Keratinocyte (primary cell): ENCODE measurements at regions not wholly inside any gene's neighbourhood (a gene's known extent, or its start where the extent isn't known, plus 50 kb on each side); places are given as distances from the start of the nearest gene placed in this dataset.

Source experiments
- DNase-seq: peaks from one replicate; pipeline ENCODE4 v3.0.0-alpha.2; 2011; ENCODE audit warnings: low read depth, missing footprints, low spot score
- FAIRE-seq: peaks from 2 replicates; lab custom pipeline; 2011; peaks lifted over from hg19 to GRCh38; lab: Jason Lieb, UNC
- H2AFZ ChIP-seq: 2 replicates; pipeline ENCODE4 v1.6.0; 2012; ENCODE audit warnings: low read length, control low read depth, inconsistent platforms; ENCODE audit not compliant: control insufficient read depth
- H3K27ac ChIP-seq: 2 replicates; pipeline ENCODE4 v1.5.1; 2011; ENCODE audit warnings: low read length; ENCODE audit not compliant: control insufficient read depth, insufficient read depth
- H3K27me3 ChIP-seq: 3 replicates; pipeline ENCODE4 v1.6.0; 2011; ENCODE audit warnings: low read length; ENCODE audit not compliant: control insufficient read depth, insufficient read depth; ENCODE audit errors: extremely low read depth
- H3K36me3 ChIP-seq, 2 experiments: 2 replicates in 1 of 2; 3 replicates in 1 of 2; pipeline ENCODE4 v1.5.1; 2011; ENCODE audit warnings: low read length in 2 of 2, mild to moderate bottlenecking in 1 of 2; ENCODE audit not compliant: control insufficient read depth in 2 of 2, insufficient read depth in 2 of 2; ENCODE audit errors: extremely low read depth in 1 of 2
- H3K4me1 ChIP-seq: 3 replicates; pipeline ENCODE4 v1.5.1; 2011; ENCODE audit warnings: low read length; ENCODE audit not compliant: control insufficient read depth, insufficient read depth; ENCODE audit errors: extremely low read depth
- H3K4me2 ChIP-seq: 3 replicates; pipeline ENCODE4 v1.6.0; 2011; ENCODE audit warnings: low read depth, low read length; ENCODE audit not compliant: control insufficient read depth, insufficient read depth; ENCODE audit errors: extremely low read depth
- H3K4me3 ChIP-seq, 3 experiments: fragments of 200-600 bp in 1 of 3; sonication (generic) in 1 of 3; 2 replicates in 2 of 3; 3 replicates in 1 of 3; pipeline ENCODE4 v1.5.1; 2011 to 2016; ENCODE audit warnings: low read length in 3 of 3, mild to moderate bottlenecking in 3 of 3, control low read depth in 2 of 3, inconsistent platforms in 1 of 3, low read depth in 1 of 3, mixed read lengths in 1 of 3, mixed run types in 1 of 3, moderate library complexity in 1 of 3; ENCODE audit not compliant: control insufficient read depth in 2 of 3, insufficient read depth in 2 of 3; ENCODE audit errors: extremely low read depth in 1 of 3
- H3K79me2 ChIP-seq: 2 replicates; pipeline ENCODE4 v1.6.0; 2012; ENCODE audit warnings: low read length; ENCODE audit not compliant: control insufficient read depth, insufficient read depth
- H3K9ac ChIP-seq: 3 replicates; pipeline ENCODE4 v1.6.0; 2011; ENCODE audit warnings: low read length; ENCODE audit not compliant: control insufficient read depth, insufficient read depth; ENCODE audit errors: extremely low read depth
- H3K9me1 ChIP-seq: 3 replicates; pipeline ENCODE4 v1.6.0; 2011; ENCODE audit warnings: low read length; ENCODE audit not compliant: control insufficient read depth, insufficient read depth; ENCODE audit errors: extremely low read depth
- H3K9me3 ChIP-seq: 2 replicates; pipeline ENCODE4 v1.5.1; 2012; ENCODE audit warnings: low read depth, low read length; ENCODE audit not compliant: control insufficient read depth
- H4K20me1 ChIP-seq: 3 replicates; pipeline ENCODE4 v1.6.0; 2011; ENCODE audit warnings: low read length; ENCODE audit not compliant: control insufficient read depth, insufficient read depth; ENCODE audit errors: extremely low read depth
- CTCF ChIP-seq, 3 experiments: IDR thresholded peaks in 1 of 3; conservative IDR thresholded peaks in 1 of 3; optimal IDR thresholded peaks in 1 of 3; 2 replicates in 2 of 3; 3 replicates in 1 of 3; pipeline versions ENCODE3 to v1.5.1; 2011; ENCODE audit warnings: low read length in 3 of 3, mild to moderate bottlenecking in 3 of 3, moderate library complexity in 2 of 3, control low read depth in 1 of 3, inconsistent platforms in 1 of 3; ENCODE audit not compliant: insufficient read depth in 2 of 3; ENCODE audit errors: extremely low read depth in 1 of 3
- EZH2 ChIP-seq: IDR thresholded peaks from one replicate; pipeline ENCODE4 v1.6.1; 2012; ENCODE audit warnings: inconsistent platforms, mild to moderate bottlenecking, low read length, moderate library complexity
- dilution Hi-C: fragments of 300-500 bp; cut with MboI; formaldehyde crosslinking; loops from one replicate; pipeline ENCODE4 v1.7.0; 2020; ENCODE audit warnings: low sequenced_read_pairs; ENCODE audit not compliant: extremely low pct_ligation_motif_present

GRCh38 chr3:83902787-83903533 lies 1055.8 kb upstream of the CADM2 start:
- Histone ChIP-seq H3K79me2 (no peaks in the 10 kb centered on the region), H3K4me3 (no peak overlapping the region), H3K4me2 (no peak overlapping the region), H3K27ac (no peak overlapping the region), H4K20me1 (no peaks in the 10 kb centered on the region), H3K9me1 (no peaks in the 10 kb centered on the region), H3K9me3 (no peaks in the 10 kb centered on the region), H3K9ac (no peak overlapping the region), H3K4me1 (no peaks in the 10 kb centered on the region), H2AFZ (no peak overlapping the region), H3K27me3 (no peaks in the 10 kb centered on the region), H3K36me3 (no peaks in the 10 kb centered on the region)
- dilution Hi-C loops: no loop called here
- TF ChIP-seq CTCF (optimal IDR thresholded peaks at IDR 0.05 in 1 of 3, IDR thresholded peaks at IDR 0.05 in 1 of 3, conservative IDR thresholded peaks at IDR 0.05 in 1 of 3; ENCODE audit: extremely low read depth in 1 of 3, insufficient read depth in 2 of 3, low read length in 3 of 3) (no peak), EZH2 (no peak)
- FAIRE-seq: no peak
- DNase-seq: no peak

- DNase-seq: no peak
- Histone ChIP-seq H3K27me3 (no peaks in the 10 kb centered on the region), H4K20me1 (no peaks in the 10 kb centered on the region), H3K9ac (no peak overlapping the region), H3K4me1 (no peaks in the 10 kb centered on the region), H3K4me2 (no peak overlapping the region), H3K79me2 (no peaks in the 10 kb centered on the region), H3K9me3 (no peaks in the 10 kb centered on the region), H3K9me1 (no peaks in the 10 kb centered on the region), H3K4me3 (no peak overlapping the region), H2AFZ (no peak overlapping the region), H3K36me3 (no peaks in the 10 kb centered on the region), H3K27ac (no peak overlapping the region)
- dilution Hi-C loops: no loop called here
- TF ChIP-seq CTCF (optimal IDR thresholded peaks at IDR 0.05 in 1 of 3, IDR thresholded peaks at IDR 0.05 in 1 of 3, conservative IDR thresholded peaks at IDR 0.05 in 1 of 3; ENCODE audit: extremely low read depth in 1 of 3, insufficient read depth in 2 of 3, low read length in 3 of 3): no peak
- no peak for TF ChIP-seq EZH2
- FAIRE-seq: no peak
These were observed 1045.4 kb upstream of the CADM2 start for GRCh38 chr3:83913381-83913780.
